AG09319 (cell line): ENCODE measurements at regions not wholly inside any gene's neighbourhood (a gene's known extent, or its start where the extent isn't known, plus 50 kb on each side); places are given as distances from the start of the nearest gene placed in this dataset.

ENCODE experiments used
- DNase-seq: peaks from one replicate; pipeline ENCODE4 v3.0.0-alpha.2; 2010; ENCODE audit warnings: low read depth; ENCODE audit errors: extremely low read depth
- TF ChIP-seq, protein P1 (sequence below): IDR thresholded peaks from 2 replicates; pipeline ENCODE4 v1.5.1; 2011; ENCODE audit warnings: low read depth, mild to moderate bottlenecking, inconsistent platforms, low read length, moderate library complexity

DNA sequence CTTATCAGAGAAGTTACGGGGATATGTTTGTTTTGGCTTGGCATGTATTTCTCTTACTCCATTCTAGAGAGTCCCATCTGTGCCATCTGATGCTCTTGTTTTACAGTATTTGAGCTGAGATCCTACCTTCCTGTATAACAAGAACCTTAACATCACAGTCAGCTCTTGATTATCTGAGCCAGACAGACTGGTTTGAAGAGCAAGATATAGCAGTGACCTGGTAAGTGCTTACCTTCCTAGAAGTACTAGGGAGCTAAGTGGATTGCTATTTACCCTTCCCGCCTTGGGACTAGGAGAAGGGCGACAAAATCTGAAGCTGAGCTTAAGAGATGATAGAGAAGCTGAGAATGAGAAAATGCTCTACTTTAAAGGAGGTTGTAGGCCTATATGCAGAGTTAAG, 235.3 kb downstream of the CSNK2A3 start:
- no peak for DNase-seq
- TF ChIP-seq, protein P1, sequence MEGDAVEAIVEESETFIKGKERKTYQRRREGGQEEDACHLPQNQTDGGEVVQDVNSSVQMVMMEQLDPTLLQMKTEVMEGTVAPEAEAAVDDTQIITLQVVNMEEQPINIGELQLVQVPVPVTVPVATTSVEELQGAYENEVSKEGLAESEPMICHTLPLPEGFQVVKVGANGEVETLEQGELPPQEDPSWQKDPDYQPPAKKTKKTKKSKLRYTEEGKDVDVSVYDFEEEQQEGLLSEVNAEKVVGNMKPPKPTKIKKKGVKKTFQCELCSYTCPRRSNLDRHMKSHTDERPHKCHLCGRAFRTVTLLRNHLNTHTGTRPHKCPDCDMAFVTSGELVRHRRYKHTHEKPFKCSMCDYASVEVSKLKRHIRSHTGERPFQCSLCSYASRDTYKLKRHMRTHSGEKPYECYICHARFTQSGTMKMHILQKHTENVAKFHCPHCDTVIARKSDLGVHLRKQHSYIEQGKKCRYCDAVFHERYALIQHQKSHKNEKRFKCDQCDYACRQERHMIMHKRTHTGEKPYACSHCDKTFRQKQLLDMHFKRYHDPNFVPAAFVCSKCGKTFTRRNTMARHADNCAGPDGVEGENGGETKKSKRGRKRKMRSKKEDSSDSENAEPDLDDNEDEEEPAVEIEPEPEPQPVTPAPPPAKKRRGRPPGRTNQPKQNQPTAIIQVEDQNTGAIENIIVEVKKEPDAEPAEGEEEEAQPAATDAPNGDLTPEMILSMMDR, result no peak

DNA sequence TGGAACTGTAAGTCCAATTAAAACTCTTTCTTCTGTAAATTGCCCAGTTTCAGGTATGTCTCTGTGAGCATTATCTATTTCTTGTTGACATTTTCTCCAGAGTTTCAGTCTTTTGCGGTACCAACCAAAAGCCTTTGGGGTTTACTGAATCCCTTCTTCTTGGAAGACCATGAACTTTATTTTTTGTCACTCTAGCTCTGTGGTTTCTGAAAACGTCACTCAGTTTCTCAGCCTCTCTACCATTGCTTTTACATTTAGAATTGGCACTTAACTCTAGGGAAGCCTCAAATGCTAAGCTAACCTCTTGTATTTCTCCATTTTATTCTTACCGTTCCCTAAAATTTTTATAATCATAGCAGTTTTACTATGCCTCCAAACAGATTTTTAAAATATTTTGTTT, 237.6 kb downstream of the CSNK2A3 start:
- TF ChIP-seq, protein P1, result no peak

DNA sequence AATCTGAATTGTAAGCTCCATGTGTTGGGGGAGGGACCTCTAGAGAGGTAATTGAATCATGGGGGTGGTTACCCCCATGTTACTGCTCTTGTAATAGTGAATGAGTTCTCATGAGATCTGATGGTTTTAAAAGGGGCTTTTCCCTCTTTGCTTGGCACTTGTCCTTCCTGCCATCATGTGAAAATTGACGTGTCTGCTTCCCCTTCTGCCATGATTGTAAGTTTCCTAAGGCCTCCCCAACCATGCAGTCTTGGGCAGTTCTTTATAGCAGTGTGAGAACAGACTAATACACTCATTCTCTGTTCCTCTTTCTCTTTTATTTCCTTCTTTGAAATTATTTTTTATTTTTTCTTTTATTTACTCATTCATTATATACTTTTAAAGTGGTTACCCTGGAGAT, 239.4 kb downstream of the CSNK2A3 start:
- DNase-seq, result no peak
- TF ChIP-seq, protein P1, result no peak

More for the DNA sequence above, 237.6 kb downstream of the CSNK2A3 start:
- no peak for DNase-seq

DNA sequence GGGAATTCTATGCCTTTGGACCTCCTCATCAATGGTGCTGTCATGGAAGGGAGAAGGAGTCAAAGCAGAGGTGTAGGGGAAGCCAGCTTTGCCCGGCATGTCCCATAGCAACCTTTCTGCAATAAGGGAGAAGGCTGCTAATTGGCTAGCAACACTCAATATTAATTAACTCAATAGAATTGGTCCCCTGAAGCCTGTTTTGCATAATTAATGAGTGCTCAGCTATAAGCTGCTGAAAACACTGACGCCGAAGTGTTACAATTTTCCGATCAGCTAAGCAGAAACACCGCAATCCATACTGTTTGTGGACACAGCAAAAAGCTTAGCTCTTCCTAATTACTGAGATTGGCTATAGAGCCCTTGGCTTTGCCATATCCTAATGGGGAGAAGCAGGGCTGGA, 245.0 kb downstream of the CSNK2A3 start:
- TF ChIP-seq, protein P1, result no peak
- DNase-seq, result no peak

DNA sequence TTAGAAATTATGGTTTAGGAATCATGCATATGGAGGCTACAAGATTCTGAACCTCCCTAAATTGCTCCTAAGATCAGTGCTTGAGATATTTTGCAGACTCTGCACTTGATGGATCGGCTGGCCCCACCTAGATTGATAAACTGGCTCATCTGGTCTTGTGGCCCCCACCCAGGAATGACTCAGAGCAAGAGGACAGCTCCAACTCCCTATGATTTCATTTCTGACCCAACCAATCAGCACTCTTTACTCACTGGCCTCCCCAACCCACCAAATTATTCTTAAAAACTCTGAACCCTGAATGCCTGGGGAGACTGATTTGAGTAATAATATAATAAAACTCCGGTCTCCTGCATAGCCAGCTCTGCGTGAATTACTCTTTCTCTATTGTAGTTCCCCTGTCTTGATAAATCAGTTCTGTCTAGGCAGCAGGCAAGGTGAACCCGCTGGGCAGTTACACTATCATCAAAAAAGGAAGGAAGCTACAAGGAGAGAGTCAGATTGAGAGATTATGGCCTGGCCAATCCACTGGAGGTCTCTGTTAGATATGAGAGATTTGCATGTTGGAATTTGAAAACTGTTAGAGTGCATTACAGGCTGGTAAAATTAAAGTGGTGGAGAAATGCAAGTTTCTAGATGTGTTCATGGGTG, 245.8 kb downstream of the CSNK2A3 start:
- no peak for DNase-seq

DNA sequence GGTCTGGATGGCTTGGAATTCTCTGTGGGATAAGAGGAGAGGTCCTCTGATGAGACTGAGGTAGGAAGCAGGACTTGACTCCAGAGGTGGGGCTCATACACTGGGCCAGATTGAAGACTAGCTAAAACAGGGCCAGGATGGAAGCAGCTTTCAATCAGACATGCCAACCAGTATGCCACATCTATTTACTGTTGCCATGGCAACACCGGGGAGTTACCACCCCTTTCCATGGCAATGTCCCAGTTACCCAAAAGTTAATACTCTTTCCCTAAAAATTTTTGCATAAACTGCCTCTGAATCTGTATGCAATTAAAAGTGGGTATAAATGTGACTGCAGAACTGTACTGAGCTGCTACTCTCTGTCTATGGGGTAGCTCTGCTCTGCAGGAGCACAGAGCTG, 247.5 kb upstream of the ZBED5 start:
- TF ChIP-seq, protein P1, result no peak
- no peak for DNase-seq

More for the DNA sequence above, 245.8 kb downstream of the CSNK2A3 start:
- TF ChIP-seq, protein P1, result no peak

DNA sequence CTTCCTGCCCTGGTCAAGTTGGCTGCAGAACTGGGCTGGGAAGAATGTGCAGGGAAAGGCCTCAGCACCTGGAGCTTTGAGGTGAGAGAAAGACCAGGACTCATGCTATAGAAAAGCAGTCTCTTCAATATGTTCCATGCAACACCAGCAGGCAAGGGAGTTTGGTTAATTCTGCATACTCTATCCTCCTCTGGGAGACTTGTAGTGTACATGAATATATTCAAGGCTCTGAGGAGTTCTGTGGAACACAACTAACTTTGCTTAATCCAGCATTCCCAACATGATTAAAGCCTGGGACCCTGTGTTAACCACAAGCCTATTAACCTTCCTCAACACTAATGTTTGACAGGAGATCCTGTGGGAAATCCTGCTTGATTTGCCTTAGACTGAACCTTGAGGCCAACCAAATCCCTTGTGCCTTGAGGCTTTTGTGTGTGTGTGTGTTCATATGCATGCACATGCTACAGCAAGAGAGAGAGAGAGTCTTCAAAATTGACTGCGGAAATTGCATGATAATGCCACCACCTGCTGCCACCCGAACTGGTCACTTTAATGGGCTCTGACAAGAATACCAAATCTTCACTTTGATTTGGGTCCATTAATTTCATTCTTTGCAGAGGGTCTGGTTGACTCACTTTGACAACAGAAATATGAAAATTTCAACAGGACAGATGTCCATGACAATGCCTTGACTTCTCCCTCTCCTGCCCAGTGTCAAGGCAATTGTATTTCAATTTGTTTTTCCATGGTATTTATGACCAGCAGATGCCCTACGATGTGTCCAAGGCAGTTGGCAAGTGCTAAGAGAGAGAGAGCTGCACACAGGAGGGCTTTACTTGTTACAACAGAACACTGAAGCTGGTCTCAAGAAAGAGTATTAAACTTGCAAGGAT, 238.2 kb upstream of the ZBED5 start:
- TF ChIP-seq, protein P1, result no peak
- no peak for DNase-seq
